Glomerular endothelial cell (primary cell): ENCODE measurements at regions not wholly inside any gene's neighbourhood (a gene's known extent, or its start where the extent isn't known, plus 50 kb on each side); places are given as distances from the start of the nearest gene placed in this dataset.
"Not testable (repeated sequence)": the region's sequence is repeated elsewhere in the genome, so short reads cannot be mapped to it uniquely, and the experiment has no call there.

Experiments
- DNase-seq: peaks from one replicate; pipeline ENCODE4 v3.0.0-alpha.2; 2011; ENCODE audit warnings: low read depth, low spot score; ENCODE audit errors: extremely low read depth

- DNase-seq, result no peak
These were observed 370.5 kb downstream of the JRKL start for GRCh38 chr11:96760306-96760705.

GRCh38 chr11:96760815-96761214 is 371.0 kb downstream of the JRKL start:
- no peak for DNase-seq

- DNase-seq, result no peak
These were observed 371.6 kb downstream of the JRKL start for GRCh38 chr11:96761451-96761850.

DNA sequence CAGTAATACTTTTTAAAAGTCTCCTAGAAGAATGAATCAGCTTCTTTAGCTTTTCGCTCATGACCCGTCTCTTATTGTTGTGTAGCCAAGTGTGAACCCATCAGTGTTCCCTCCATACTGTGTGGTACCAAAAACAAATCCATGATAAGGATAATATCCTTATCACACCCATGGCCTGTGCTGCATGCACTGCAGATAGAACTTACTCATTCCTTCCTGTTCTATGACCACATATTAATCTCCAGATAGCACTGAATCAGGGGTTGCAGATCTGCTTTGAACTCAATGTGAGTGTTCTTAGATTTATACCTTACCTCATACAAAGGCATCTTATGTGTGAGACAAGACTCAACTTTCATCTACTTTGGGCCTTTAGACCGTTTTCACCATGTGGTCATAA is 373.4 kb downstream of the JRKL start:
- DNase-seq, result no peak

- DNase-seq, result no peak
These were observed 388.5 kb downstream of the JRKL start for GRCh38 chr11:96778272-96778671.

- DNase-seq, result no peak
These were observed 389.2 kb downstream of the JRKL start for GRCh38 chr11:96779030-96779429.

DNA sequence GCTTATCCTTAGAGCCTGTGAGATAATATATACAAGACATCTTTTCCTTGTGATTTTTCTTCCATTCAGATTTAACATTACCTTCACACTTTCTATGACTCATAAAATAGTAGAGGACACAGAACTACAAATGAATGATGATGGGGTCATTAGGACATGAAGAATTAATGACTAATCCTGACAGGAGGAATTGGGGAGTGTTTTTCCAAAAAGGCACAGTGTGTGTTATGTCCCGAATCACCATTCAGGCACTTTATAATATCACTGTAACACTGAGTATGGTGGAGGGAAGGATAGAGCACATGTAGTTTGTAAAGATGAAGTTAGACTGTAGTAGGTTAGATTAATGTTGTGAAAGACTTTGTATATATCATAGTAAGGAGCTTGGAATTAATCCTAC is 391.3 kb downstream of the JRKL start:
- DNase-seq, result no peak

DNA sequence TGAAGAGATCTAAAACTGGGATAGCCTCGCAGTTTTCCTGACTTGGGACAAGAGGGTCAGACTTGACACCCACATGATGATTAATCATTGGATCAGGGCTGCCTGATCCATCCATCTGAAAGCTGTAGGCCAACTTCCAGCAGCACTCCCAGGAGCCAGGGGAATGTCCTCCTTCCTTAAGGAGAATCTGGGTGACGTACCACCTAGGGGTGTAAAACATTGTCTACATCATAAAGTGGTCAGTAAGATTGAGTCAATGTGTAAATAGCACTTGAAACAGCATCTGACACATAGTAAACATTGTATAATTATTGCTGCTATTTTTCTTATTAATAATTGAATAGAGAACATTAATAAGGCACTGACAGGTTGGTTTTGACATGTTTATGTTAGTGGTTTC is 392.8 kb downstream of the JRKL start:
- DNase-seq, result no peak

- no peak for DNase-seq
These were observed 393.5 kb downstream of the JRKL start for GRCh38 chr11:96783311-96783710.

DNA sequence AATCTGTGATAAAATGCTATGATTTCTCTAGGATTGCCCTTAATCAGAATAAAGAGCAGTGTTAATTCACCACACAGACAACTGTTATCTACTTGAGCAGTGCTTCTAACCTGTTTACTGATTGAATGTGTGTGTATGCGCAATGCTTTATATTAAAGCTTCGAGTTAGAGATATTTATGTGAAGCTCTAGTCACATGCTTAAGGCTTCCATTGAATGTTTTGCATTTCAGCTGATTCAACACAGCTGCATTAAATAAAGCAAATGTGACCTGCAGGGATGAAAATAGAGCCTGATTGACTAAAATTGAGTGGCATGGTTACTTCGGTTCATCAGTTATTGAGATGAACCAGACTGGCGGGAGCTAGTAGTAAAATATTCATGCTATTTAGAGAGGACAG is 395.3 kb downstream of the JRKL start:
- no peak for DNase-seq

DNA sequence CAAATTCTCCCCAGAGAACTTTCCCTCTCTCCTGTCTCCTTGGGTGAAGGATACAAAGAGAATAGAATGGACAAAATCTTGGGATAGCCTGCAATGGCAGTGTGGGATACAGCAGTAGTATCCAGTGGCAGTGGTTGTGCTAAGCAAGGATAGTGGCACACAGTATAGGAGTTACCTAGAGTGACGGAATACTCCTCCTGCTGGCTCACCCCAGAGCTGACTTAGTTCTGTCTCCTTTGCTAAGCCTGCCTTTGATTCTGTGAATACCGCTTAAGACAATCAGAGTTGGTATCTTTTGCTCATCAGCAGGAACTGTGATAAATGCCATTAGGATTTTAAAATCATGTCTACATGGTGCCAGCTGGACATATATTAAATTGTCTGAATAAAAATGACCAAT is 404.3 kb downstream of the JRKL start:
- DNase-seq, result no peak

DNA sequence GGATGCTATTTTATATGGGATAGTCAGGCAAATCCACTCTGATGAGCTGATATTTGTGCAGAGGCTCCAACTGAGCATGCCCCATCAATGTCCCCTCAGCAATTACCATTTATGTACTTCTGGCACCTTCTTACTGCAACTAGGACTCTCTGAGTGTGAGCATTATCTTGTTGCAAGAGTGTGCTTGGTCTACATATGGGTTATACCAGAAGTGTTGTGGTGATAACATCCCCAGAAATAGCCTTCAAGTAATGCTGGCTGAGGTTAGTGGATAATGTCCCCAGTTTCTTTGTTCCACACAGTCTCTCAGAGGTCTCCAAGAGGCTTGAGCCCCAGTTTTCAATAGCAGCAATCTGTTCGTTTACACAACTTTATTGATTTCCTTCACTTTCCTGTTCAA is 408.6 kb downstream of the JRKL start:
- no peak for DNase-seq

DNA sequence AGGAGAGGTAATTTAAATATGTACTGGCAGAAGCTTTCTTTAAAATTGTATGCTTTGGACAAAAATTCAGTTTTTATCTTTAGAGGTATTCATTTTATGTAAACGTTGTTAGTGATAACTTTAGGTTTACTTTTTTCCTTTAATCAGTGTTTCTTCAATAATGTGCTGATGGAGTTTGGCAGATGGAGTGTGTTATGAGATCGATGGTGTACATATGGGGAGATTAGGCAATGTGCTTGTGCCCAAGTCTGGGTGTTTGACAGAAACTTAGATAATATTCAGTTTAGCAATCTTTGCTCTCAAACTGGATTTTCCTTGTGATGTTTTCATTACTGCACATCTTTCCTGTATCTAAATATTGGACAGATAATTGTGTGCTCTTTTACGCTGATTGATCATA is 425.4 kb downstream of the JRKL start:
- no peak for DNase-seq

GRCh38 chr11:96817482-96818399 is 427.9 kb downstream of the JRKL start:
- no peak for DNase-seq

DNA sequence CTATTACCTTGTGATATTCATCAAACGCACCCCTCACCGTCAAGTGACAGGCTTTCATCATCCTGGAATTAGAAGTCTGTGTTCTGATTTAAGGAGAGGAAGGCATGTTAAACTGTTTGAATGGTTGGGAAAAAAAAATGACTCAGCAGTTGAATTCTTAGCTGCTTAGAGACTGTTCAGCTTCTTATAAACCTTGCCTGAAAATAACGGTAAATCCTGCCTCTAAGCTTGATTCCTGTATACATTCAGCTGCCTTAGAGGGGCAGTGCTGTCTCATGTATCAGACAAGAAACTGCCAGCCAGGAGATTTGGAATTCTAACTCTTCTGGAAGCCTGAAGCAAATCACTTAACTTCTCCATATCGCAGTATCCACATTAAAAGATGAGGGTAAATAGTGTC is 437.4 kb downstream of the JRKL start:
- DNase-seq, result no peak

- no peak for DNase-seq
These were observed 452.0 kb downstream of the JRKL start for GRCh38 chr11:96841792-96842191.

DNA sequence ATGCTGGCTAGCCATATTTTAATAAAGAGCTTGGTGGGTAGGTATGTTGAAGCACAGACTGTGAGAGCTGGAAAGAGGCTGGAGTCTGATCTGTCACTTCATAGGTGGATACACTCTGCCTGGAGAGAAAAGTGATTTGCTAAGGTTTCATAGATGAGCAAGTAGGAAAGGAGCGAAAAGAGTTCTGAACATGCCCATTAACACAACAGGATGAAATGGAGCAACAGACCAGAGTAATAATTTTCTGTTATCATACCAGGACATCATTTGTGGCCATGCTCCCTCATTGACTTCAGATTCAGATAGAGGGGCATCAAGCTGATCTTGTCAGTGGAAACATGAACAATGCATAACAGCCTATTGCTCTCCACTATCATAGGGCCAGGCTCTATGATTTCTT is 452.9 kb downstream of the JRKL start:
- DNase-seq, result no peak

GRCh38 chr11:96854425-96854824 is 464.6 kb downstream of the JRKL start:
- no peak for DNase-seq

DNA sequence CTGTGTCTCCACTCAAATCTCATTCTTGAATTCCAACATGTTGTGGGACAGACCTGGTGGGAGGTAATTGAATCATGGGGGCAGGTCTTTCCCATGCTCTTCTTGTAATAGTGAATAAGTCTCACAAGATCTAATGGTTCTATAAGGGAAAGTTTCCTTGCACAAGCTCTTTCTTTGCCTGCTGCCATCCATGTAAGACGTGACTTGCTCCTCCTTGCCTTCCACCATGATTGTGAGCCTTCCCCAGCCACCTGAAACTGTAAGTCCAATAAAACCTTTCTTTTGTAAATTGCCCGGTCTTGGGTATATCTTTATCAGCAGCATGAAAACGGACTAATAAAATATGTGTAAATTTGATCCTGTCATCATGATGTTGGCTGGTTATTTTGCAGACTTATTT is 471.9 kb downstream of the JRKL start:
- DNase-seq, result not testable (repeated sequence)

- DNase-seq, result no peak
These were observed 473.7 kb downstream of the JRKL start for GRCh38 chr11:96863520-96863919.

- DNase-seq, result no peak
These were observed 475.2 kb downstream of the JRKL start for GRCh38 chr11:96865020-96865419.

- DNase-seq, result no peak
These were observed 479.4 kb downstream of the JRKL start for GRCh38 chr11:96869207-96869606.

DNA sequence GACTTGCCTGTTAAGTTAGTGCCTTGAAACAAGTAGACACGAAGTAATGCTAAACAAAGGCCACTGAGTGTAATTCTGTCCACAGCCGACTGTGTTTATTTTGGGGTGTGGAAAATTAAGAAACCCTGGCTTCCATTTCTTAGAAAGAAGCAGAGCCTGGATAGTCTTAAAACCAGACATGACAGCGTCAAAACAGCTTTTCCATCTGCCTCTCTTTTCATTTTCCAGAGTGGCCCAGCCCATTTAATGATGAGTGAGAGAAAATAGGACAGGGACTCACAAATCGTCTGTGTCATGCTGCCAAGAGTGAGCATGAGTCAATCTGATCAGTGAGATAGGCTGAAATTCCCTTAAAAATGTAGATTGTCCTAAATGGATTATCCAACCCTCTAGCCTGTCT is 485.9 kb downstream of the JRKL start:
- no peak for DNase-seq
